A673 (cell line): ENCODE measurements at regions not wholly inside any gene's neighbourhood (a gene's known extent, or its start where the extent isn't known, plus 50 kb on each side); places are given as distances from the start of the nearest gene placed in this dataset.

ENCODE experiments used
- BruUV-seq: library from RNA; stranded (reverse); fragments of 400-500 nt; replicated peaks from 2 replicates; lab custom pipeline; 2021; lab: Mats Ljungman, UMichigan
- CTCF ChIA-PET: fragments of 300-600 bp; sonication (Branson Sonifier 250); formaldehyde crosslinking; loops from one replicate; lab custom pipeline; 2022; ENCODE audit warnings: antibody characterized with exemption; lab: Charles Lee
- POLR2A ChIA-PET: fragments of 300-600 bp; sonication (Branson Sonifier 250); formaldehyde crosslinking; loops from one replicate; lab custom pipeline; 2022; ENCODE audit warnings: antibody characterized with exemption; ENCODE audit not compliant: low non-redundant PET; lab: Charles Lee
- DNase-seq: peaks from one replicate; pipeline ENCODE4 v3.0.0-alpha.2; 2015; ENCODE audit warnings: low spot score
- H3K27ac ChIP-seq: fragments of 200-600 bp; sonication (generic); 2 replicates; pipeline ENCODE4 v1.5.1; 2016; ENCODE audit warnings: mixed run types, low read depth, mild to moderate bottlenecking, mixed read lengths, antibody characterized with exemption, low read length; ENCODE audit not compliant: poor library complexity, severe bottlenecking
- H3K27me3 ChIP-seq: fragments of 200-600 bp; sonication (generic); replicated peaks from 2 replicates; pipeline ENCODE4 v1.6.1; 2017; ENCODE audit warnings: mixed run types, low read depth, mild to moderate bottlenecking, mixed read lengths, antibody characterized with exemption, low read length; ENCODE audit not compliant: insufficient read depth, poor library complexity
- H3K36me3 ChIP-seq: fragments of 200-600 bp; sonication (generic); 2 replicates; pipeline ENCODE4 v1.6.1; 2016; ENCODE audit warnings: mixed run types, mild to moderate bottlenecking, mixed read lengths, antibody characterized with exemption, low read length; ENCODE audit not compliant: insufficient read depth, poor library complexity, severe bottlenecking
- H3K4me1 ChIP-seq: fragments of 200-600 bp; sonication (generic); 2 replicates; pipeline ENCODE4 v1.6.1; 2017; ENCODE audit warnings: mixed run types, mild to moderate bottlenecking, mixed read lengths, antibody characterized with exemption, low read length; ENCODE audit not compliant: insufficient read depth, poor library complexity, severe bottlenecking
- H3K4me3 ChIP-seq: fragments of 200-600 bp; sonication (generic); 2 replicates; pipeline ENCODE4 v1.5.1; 2016; ENCODE audit warnings: low read depth, mixed run types, mild to moderate bottlenecking, mixed read lengths, low read length; ENCODE audit not compliant: poor library complexity, severe bottlenecking
- H3K9me3 ChIP-seq: fragments of 200-600 bp; sonication (generic); 2 replicates; pipeline ENCODE4 v1.6.1; 2016; ENCODE audit warnings: mixed run types, low read depth, mild to moderate bottlenecking, mixed read lengths, antibody characterized with exemption, low read length; ENCODE audit not compliant: poor library complexity, severe bottlenecking
- CTCF ChIP-seq: fragments of 300-800, 200-600 bp; sonication (generic); conservative IDR thresholded peaks from 2 replicates; pipeline ENCODE4 v1.5.1; 2017; ENCODE audit warnings: low read depth, mild to moderate bottlenecking, antibody characterized with exemption, low read length, moderate library complexity, mixed read lengths
- EZH2 ChIP-seq: fragments of 200-600 bp; sonication (generic); IDR thresholded peaks from 2 replicates; pipeline ENCODE4 v1.6.1; 2017; ENCODE audit warnings: borderline replicate concordance, low read depth, mild to moderate bottlenecking, mixed read lengths, antibody characterized with exemption, low read length; ENCODE audit not compliant: poor library complexity, severe bottlenecking
- intact Hi-C: fragments of 100-400 bp; cut with micrococcal nuclease; formaldehyde crosslinking; loops from one replicate; pipeline ENCODE4 v1.10.0; 2022; ENCODE audit not compliant: unreplicated experiment

DNA sequence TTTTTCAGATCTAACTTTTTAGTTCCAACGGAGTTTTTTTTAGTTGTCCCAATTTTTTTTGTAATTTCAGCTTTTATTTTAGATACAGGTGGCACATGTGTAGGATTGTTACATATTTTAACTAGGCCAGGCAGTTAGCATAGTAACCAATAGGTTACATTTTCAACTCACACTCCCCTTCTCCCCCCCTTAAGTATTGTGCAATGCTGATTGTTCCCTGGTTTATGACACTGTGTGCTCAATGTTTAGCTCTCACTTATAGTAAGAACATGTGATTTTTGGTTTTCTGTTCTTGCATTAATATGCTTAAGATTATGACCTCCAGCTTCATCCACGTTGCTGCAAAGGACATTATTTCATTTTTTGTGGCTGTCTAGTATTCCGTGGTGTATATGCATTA lies 503.2 kb downstream of the CDH9 start:
- ChIA-PET CTCF (no interaction called here), POLR2A (no interaction called here)
- no peak for DNase-seq
- BruUV-seq = no TSS peak
- intact Hi-C loops = no loop called here
- Histone ChIP-seq H3K27me3 (no peaks in the 10 kb centered on the region), H3K4me3 (no peak overlapping the region), H3K4me1 (no peaks in the 10 kb centered on the region), H3K36me3 (no peaks in the 10 kb centered on the region), H3K27ac (no peak overlapping the region), H3K9me3 (no peaks in the 10 kb centered on the region)
- TF ChIP-seq CTCF (no peak), EZH2 (no peak)

DNA sequence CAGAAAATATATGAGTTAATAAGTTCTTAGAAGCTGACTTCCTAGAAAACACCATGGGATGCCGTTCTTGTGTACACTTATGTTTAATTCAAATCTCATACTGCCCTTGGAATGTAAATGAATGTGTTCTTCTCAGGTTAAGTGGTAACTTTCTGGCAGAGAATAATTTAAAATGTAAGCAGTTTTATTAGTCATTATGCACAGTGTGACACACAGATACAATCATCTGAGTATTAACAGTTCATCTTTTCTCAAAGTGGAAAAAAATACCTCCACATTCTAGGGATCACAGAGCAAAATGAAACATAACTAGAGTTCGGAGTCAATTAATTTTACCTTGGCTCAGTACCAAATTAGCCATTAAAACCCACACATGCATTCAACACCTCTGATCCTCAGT lies 508.1 kb downstream of the CDH9 start:
- BruUV-seq = no TSS peak
- intact Hi-C loops = no loop called here
- Histone ChIP-seq H3K9me3 (no peaks in the 10 kb centered on the region), H3K27me3 (no peaks in the 10 kb centered on the region), H3K4me1 (no peaks in the 10 kb centered on the region), H3K36me3 (no peaks in the 10 kb centered on the region), H3K4me3 (no peak overlapping the region), H3K27ac (no peak overlapping the region)
- TF ChIP-seq CTCF = no peak
- TF ChIP-seq EZH2 = no peak
- peak; percentile 18 for DNase-seq
- CTCF ChIA-PET = no interaction called here
- POLR2A ChIA-PET = no interaction called here

DNA sequence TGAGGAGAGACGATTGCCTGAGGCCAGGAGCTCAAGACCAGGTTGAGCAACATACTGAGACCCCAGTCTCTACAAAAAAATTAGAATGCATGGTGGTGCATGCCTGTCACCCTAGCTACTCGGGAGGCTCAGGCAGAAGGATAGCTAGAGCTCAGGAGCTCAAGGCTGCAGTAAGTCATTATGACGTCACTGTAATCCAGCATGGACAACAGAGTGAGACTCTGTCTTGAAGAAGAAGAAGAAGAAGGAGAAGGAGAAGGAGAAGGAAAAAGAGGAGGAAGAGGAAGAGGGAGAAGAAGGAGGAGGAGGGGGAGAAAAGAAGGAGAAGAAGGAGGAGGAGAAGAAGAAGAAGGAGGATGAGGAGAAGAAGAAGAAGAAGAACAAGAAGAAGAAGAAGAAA lies 519.1 kb downstream of the CDH9 start:
- ChIA-PET CTCF (no interaction called here), POLR2A (no interaction called here)
- H3K9me3 ChIP-seq = peaks cover 4% of the 10 kb centered on the region
- no peak overlapping the region for H3K4me3 ChIP-seq
- no TSS peak for BruUV-seq
- TF ChIP-seq EZH2 (no peak), CTCF (no peak)
- H3K36me3 ChIP-seq = no peaks in the 10 kb centered on the region
- no peak for DNase-seq
- intact Hi-C loops = no loop called here
- H3K27me3 ChIP-seq = no peaks in the 10 kb centered on the region
- H3K27ac ChIP-seq = no peak overlapping the region
- no peaks in the 10 kb centered on the region for H3K4me1 ChIP-seq
